ENCODE measurements at regions not wholly inside any gene's neighbourhood (a gene's known extent, or its start where the extent isn't known, plus 50 kb on each side); places are given as distances from the start of the nearest gene placed in this dataset.

DNA sequence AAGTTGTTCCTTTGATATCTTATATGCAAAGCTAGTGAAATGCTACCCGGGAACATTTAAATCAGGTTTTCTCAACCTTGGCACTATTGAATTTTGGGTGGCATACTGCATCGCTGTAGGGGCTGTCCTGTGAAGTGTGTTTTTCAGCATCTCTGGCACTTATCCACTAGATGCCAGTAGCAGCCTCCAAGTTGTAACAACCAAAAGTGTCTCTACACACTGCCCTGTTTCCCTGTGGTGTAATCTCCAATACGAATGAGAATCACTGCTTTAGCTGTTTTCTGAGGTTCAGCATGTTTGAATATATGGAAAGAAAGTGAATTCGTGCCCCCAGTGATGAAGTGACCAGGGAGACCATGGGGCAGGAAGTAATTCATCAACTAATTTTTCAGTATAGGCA is 551.6 kb upstream of the PRKX start:
- DNase-seq, result no peak

DNA sequence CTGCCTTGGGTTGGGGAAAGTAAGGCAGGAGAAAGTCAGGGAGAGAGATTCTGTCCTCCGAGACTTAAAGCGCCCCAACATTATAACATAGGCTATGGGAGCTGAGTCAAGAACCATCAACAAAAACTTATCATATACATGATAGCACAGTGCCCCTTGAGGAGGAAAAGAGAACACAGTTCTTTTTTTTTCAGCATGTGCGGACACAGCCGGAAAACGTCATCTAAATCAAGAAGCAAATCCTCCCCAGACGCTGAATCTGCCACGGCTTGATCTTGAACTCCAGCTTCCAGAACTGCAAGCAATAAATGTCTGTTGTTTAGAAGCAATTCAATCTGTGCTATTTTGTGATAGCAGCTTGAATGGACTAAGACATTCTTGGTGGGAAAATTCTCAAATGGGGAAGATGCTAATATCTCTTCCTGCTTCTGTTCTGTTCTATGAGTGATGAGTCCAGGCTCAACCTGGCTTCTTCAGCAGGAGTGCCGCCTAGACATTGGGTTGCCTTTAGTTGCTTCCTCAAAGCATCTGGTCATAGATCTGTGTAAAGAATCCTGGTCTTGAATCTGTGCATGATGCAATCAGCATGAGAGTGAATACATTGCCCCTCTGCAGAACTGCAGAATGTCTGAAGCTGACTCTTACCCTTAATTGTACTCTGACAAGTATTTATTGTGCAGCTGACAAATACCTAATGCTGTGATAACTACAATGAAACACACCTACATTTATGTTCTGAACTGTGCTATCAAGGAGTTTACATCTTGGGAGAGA is 549.8 kb upstream of the PRKX start:
- no peak for DNase-seq

DNA sequence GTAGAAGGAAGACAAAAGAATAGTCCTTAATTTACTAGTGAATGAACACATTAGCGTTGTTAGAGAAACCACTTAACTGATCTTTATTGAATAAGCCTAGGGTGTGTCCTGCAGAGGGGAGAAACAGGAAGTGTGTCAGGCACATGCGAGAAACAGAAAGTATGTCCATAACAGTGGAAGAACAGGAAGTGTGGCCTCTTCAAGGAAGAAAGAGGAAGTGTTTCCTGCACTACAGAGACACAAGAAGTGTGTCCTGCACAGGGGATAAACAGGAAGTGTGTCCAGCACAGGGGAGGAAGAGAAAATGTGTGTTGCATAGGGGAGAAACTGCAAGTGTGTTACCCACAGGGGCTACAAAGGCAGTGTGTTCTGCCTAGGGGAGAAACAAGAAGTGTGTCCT is 539.6 kb upstream of the PRKX start:
- DNase-seq, result no peak

DNA sequence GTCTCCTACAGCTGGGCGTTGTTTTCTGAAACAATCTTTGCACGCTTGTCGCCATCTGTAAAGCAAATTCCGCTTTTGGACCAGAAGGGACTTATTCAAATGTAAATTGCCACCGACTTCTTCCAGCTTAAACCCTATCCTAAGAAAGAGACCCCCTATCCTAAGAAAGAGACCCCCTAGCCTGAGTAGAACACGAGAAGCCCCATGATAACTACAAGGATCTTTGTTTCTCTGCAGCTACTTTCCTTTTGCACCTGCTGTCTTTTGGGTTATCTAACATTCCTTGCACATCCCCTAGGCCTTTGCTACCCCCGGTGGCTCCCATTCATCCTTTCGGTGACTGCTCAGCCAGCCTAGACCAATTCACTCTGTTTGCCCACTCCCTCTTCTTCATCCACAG is 536.0 kb upstream of the PRKX start:
- DNase-seq, result no peak

DNA sequence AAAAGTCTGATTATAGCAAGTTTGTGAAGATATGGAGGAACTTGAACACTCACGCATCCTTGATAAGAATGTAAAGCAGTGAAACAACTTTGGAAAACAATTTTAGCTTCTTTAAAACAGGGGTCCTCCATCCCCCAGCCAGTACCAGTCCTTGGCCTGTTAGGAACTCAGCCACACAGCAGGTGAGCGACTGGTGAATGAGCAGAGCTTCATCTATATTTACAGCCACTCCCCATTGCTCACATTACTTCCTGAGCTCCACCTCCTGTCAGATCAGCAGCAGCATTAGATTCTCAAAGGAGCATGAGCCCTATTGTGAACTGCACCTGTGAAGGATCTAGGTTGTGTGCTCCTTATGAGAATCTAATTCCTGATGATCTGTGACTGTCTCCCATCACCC is 530.3 kb upstream of the PRKX start:
- DNase-seq, result no peak

DNA sequence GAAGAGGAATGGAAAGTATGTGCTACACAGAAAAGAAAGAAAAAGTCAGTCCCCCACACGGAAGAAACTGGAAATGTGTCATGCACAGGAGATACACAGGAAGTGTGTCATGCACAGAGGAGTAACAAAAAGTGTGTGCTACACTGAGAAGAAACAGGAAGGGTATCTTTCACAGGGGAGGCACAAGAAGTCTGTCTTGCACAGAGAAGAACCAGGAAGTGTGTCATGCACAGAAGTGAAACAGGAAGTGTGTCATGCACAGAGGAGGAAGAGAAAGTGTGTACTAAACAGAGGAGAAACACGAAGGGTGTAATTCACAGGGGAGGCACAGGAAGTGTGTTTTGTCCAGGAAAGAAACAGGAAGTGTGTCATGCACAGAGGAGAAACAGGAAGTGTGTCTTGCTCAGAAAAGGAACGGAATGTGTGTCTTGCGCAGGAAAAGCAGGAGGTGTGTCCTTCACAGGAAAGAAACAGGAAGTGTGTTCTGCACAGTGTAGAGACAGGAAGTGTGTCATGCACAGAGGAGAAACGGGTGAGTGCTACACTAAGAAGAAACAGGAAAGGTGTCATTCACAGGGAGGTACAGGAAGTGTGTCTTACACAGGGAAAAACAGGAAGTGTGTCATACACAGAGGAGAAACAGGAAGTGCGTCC is 527.2 kb upstream of the PRKX start:
- DNase-seq, result no peak

DNA sequence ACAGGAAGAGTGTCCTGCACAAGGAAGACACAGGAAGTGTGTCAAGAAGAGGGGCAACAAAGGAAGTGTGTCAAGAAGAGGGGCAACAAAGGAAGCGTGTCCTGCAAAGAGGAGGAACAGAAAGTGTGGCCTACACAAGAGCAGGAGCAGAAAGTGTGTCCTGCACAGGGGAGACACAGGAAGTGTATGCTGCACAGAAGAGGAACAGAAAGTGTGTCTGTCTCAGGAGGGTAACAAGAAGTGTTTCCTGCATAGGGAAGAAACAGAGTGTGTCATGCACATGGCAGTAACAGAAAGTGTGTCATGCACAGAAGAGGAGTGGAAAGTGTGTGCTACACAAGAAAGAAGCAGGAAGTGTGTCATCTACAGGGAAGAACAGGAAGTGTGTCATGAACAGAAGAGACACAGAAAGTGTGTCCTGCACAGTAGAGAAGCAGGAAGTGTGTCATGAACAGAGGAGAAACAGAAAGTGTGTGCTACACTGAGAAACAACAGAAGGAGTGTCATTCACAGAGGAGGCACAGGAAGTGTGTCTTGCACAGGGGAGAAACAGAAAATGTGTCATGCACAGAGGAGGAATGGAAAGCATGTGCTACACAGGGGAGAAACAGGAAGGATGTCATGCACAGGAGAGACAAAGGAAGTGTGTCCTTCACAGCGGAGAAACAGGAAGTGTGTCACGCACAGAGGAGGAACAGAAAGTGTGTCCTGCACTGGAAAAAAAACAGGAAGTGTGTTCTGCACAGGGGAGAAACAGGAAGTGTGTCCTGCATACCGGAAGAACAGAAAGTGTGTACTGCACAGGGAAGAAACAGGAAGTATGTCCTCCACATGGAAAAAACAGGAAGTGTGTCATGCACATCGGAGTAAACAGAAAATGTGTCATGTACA is 526.4 kb upstream of the PRKX start:
- DNase-seq, result no peak

DNA sequence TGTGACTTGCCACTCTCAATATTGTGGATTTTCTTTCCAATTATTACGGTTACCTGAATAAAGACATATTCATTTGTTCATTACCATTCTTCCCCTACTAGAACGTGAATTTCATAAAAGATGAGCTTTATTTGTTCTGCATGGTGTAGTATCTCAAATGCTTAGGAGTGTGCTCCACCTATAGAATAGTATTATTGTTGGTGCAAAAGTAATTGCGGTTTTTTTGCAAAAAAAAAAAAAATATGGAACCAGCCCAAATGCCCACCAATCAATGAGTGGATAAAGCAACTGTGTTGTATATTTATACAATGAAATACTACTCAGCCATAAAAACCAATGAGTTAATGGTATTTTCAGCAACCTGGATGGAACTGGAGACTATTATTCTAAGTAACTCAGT is 525.5 kb upstream of the PRKX start:
- no peak for DNase-seq

DNA sequence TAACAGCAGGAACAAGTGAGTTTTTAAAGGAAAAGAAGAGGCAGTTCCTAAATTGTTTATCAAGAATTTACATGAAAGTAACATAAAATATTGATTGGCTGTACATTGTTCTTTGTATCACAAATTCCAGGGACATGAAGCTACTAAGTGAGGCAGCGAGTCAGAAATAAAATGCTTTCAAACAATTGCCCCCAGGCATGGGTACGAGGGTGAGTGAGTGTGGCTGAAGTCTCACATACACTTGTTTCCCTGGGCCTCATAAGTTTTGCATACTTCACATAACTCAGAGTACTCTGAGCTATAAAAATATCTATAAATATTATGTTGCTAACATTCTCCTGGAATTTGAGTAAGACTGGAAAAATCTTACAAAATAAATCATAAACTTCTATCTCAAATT is 511.6 kb upstream of the PRKX start:
- DNase-seq, result no peak

DNA sequence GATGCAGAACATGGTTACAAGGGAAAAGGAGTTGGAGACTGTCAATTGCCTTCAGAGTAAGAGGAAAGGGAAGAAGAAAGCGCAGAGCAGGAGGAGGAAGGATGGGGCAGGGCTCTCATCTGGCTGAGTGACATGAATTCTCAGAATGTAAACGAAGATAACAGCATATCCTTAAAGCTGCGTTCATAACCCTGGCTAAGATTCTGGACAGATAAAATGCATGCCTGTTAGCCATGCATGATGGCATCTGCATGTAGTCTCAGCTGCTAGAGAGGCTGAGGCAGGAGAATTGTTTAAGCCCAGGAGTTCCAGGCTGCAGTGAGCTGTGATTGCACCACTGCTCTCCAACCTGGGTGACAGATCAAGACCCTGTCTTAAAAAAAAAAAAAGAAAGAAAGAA is 493.5 kb upstream of the PRKX start:
- no peak for DNase-seq

DNA sequence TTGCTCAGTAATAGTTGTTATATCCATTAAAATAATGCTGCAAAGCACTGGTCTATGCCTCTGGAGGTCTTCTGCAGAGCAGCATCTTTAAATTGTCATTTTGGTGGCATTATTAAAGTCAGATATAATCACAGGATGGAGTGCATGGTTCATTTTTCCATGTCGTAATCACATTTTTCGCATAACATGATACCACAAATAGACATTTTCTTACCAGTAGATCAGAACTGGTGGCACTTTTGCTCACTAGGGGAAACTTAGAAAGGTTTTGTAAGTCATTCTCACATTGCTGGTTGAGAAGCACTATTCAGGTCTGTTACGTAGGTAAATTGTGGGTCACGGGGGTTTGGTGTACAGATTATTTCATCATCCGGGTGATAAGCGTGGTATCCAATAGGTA is 484.5 kb upstream of the PRKX start:
- no peak for DNase-seq

DNA sequence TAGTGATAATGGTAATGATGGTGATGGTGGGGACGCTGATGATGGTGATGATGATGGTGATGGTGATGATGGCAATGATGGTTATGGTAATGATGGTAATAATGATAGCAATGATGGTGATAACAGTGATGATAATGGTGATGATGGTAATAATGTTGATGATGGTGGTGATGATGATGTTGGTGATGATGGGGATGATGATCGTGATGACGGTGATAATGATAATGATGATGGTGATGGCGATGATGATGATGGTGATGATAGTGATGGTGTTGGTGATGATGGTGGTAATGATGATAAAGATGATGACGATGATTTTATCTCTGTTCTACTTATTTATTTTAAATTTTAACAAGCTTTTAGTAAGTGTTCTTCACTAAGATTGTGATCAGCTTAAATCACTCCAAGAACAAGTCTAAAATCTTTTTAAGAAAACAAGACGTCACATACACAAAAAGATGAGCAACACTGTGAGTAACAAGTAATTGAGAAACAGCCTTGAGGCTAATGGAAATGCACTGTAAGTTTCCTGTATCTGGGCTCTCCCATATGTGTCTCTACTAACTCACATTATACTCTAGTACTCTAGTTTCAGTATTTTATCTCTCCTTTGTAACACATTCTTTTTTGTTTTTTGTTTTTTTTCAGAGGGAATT is 480.2 kb upstream of the PRKX start:
- DNase-seq, result no peak

DNA sequence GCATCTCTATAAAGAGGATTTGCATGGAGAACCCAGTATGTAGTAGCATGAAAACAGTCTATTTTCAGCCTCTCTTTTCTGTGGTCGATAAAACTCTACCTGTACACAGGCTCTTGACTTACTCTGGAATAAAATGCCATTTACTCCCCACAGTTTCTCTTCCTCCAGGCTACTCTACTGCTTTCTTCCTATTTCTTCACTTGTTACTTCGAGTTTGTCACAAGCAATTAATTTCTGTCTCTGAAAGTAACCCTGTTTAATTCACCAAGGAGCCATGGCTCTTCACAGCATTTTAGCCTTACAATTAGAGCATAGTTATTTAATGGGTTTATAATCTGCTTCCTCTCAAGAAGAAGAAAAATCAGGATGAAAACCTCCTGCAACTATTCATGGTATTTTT is 472.9 kb upstream of the PRKX start:
- DNase-seq, result no peak

DNA sequence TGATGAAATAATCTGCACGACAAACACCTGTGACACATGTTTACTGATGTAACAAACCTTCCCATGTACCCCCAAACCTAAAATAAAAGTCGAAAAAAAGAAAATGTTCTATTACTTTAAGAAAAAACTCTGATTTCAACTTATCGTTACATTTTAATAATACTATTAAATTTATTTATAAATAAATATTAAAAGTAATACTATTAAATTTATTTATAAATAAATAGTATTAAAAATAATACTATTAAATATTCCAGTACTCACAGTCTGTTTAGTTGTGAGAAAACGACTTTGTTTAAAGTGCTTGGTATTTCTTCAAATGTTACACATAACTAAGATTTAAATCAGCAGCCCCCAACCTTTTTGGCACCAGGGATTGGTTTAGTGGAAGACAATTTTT is 471.6 kb upstream of the PRKX start:
- DNase-seq, result no peak

DNA sequence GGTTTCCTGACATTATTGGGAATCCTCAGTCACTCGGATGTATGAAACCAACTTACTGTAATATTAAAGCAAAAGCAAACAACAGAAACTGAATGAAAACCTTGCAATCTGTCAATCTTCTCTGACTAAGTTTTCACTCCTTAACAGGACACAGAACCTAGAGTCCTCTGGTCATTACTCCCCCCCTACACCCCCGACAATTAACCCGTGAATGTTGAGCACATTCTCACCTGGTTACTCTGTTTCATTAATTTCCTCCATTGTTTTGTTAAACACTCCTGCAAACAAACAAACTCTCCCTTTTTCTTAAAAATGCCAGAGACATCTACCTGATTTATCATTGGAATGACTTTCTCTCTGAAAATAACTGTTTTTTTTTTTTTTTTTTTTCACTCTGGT is 469.0 kb upstream of the PRKX start:
- no peak for DNase-seq

DNA sequence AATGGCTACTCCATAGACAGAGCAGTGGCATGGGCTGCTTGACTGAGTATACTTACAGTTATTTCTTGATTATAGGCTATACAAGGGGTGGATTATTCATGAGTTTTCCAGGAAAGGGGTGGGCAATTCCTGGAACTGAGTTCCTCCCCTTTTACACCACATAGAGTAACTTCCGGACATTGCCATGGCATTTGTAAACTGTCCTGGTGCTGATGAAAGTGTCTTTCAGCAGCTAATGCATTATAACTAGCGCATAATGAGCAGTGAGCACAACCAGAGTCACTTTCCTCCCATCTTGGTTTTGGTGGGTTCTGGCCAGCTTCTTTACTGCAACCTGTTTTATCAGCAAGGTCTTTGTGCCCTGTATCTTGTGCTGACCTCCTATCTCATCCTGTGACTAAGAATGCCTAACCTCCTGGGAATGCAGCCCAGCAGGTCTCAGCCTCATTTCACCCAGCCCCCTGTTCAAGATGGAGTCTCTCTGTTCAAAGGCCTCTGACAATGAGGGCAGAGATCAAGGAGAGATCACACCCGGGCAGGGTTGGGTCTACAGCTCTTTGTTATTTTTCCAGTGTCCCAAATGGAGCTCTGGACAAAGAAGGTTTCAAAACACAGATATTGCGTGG is 468.4 kb upstream of the PRKX start:
- no peak for DNase-seq

DNA sequence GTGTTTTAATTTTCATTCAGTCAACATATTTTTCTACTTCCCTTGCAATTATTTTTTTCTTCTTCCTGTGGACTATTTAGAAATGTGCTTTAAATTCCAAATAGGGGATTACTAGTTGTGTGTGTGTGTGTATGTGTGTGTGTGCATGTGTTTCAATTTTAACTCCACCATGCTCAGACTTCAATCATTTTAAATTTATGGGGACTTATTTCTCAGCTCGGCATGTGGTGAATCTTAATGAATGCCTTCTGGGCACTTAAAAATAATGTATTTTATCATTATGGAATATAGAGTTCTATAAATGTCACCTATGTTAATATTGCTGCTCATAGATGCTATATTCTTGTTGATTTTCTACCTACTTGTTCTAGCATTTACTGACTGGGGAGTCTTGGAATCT is 465.6 kb upstream of the PRKX start:
- DNase-seq, result no peak

DNA sequence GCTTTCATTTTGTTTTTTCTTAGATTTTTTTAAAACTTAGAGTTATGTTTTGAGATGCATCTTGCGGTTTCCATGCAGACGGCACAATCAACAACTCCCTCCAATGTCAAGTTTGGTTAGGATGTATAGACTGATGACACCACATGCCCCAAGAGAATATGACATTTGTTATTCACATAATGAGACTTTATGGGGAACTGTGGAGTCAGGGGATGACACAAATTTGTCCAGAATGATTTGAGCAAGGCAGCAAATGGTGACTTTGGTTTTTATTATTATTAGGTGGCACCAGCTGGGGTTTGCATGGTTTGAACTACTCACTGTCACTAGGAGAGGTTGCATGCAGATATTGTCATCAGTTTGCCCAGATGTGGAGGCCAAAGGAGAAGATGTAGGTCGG is 461.8 kb upstream of the PRKX start:
- DNase-seq, result no peak

DNA sequence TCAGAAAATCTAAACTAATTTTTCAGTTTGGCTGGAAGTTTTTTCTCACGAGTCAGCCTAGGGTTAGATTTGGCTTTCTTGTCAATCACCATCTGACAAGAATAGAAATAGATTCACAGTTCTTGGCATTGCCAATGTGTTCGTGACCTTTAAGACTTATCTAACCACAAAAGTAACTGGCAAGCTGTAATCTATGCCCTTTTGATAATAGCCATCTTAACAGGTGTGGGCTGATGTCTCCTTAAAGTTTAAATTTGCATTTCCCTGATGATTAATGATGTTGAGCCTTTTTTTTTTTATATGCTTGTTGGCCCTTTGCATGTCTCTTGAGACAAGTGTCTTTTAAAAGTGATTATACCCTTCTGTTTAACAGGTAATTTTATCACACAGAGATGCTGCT is 460.3 kb upstream of the PRKX start:
- DNase-seq, result no peak

DNA sequence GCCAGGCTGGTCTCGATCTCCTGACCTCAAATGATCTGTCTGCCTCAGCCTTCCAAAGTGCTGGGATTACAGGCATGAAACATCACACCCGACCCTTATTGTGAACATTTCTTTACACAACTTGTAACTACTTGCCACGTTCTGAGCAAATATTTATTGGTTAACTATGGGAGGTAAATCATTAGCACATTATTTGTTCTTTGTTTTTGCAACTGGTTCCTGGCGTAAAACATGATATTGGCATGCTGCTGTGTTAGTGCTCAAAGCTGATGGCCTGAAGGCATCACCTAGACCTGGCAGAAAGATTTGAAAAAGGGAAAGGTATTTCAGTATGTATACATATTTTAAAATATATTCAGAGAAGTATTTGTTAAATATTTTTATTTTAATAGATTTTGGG is 438.3 kb upstream of the PRKX start:
- DNase-seq, result no peak

DNA sequence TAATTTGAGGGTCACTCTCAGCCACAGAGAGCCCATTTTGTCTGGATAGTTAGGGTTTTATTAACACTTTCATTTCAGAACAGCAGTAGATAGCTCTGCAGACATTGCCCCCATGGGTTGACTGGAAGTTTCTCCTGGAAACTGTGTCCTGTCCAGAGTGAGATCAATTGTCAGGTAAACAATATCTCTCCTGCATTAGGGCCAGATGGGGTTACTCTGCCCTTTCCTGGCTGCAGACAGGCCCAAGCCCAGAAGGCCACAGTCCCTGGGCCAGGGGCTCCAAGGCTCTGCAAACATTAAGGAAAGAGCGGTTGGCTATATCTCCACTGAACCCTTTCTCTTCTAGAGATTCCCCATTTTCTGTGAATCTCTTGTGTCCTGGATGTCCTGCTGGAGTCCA is 436.8 kb upstream of the PRKX start:
- DNase-seq, result no peak

DNA sequence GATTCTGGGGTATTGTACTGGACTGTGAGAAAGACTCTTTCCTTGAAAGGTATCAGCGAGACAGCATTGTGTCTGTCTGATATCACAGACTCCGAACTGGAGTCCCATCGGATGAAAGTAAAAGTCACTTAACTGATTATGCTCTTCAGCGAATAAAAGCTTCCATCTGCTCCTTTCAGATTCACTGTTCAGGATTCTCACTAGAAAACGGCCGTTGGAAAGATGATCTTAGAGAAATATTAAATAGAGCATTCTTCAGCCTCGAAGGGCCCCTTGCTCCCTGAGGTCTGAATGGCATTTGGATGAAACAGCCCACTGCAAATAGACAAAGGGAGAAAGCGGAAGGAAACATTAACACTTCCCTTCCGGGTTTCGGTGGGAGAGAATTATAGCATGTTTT is 416.2 kb upstream of the PRKX start:
- DNase-seq, result no peak
